HTR-8/SVneo (cell line): ENCODE measurements at regions not wholly inside any gene's neighbourhood (a gene's known extent, or its start where the extent isn't known, plus 50 kb on each side); places are given as distances from the start of the nearest gene placed in this dataset.
A peak's percentile ranks its signal among the peaks of the same experiment; 100 is the strongest.
"Not testable (repeated sequence)": the region's sequence is repeated elsewhere in the genome, so short reads cannot be mapped to it uniquely, and the experiment has no call there.

Experiments
- DNase-seq: peaks from one replicate; pipeline ENCODE4 v3.0.0; 2011; ENCODE audit warnings: low spot score, mixed read lengths; ENCODE audit not compliant: insufficient read length
- FAIRE-seq: peaks from 2 replicates; lab custom pipeline; 2011; peaks lifted over from hg19 to GRCh38; lab: Jason Lieb, UNC

GRCh38 chr10:22158426-22158825 lies 59.4 kb downstream of the EBLN1 start:
- DNase-seq (no peak), FAIRE-seq (no peak)

GRCh38 chr10:22156750-22157149 lies 61.1 kb downstream of the EBLN1 start:
- DNase-seq: no peak
- FAIRE-seq: no peak

- FAIRE-seq: no peak
- no peak for DNase-seq
Measured at GRCh38 chr10:22152403-22152802, 65.4 kb downstream of the EBLN1 start.

GRCh38 chr10:22150842-22151241 lies 67.0 kb downstream of the EBLN1 start:
- no peak for DNase-seq
- FAIRE-seq: no peak

- FAIRE-seq: no peak
- DNase-seq: no peak
Measured at GRCh38 chr10:22148961-22149360, 68.9 kb downstream of the EBLN1 start.

GRCh38 chr10:22145873-22146272 lies 71.9 kb downstream of the EBLN1 start:
- not testable (repeated sequence) for FAIRE-seq, DNase-seq

GRCh38 chr10:22137542-22137941 lies 80.3 kb downstream of the EBLN1 start:
- DNase-seq (no peak), FAIRE-seq (no peak)

- FAIRE-seq (no peak), DNase-seq (no peak)
Measured at GRCh38 chr10:22135591-22135990, 82.2 kb downstream of the EBLN1 start.

- DNase-seq (no peak), FAIRE-seq (no peak)
Measured at GRCh38 chr10:22133749-22134624, 83.8 kb downstream of the EBLN1 start.

GRCh38 chr10:22130824-22131223 lies 87.0 kb downstream of the EBLN1 start:
- FAIRE-seq, DNase-seq: not testable (repeated sequence)

GRCh38 chr10:22129612-22130011 lies 88.2 kb downstream of the EBLN1 start:
- FAIRE-seq, DNase-seq: not testable (repeated sequence)

- FAIRE-seq, DNase-seq: not testable (repeated sequence)
Measured at GRCh38 chr10:22121181-22121580, 96.6 kb downstream of the EBLN1 start.

- not testable (repeated sequence) for FAIRE-seq, DNase-seq
Measured at GRCh38 chr10:22120072-22120471, 97.7 kb downstream of the EBLN1 start.

- not testable (repeated sequence) for DNase-seq, FAIRE-seq
Measured at GRCh38 chr10:22119575-22119974, 98.2 kb downstream of the EBLN1 start.

- DNase-seq (no peak), FAIRE-seq (no peak)
Measured at GRCh38 chr10:22111705-22112104, 106.1 kb downstream of the EBLN1 start.

GRCh38 chr10:22111260-22111659 lies 106.6 kb downstream of the EBLN1 start:
- FAIRE-seq (no peak), DNase-seq (no peak)

GRCh38 chr10:22110761-22111160 lies 107.1 kb downstream of the EBLN1 start:
- DNase-seq: no peak
- no peak for FAIRE-seq

- DNase-seq: no peak
- no peak for FAIRE-seq
Measured at GRCh38 chr10:22105270-22105669, 101.7 kb upstream of the DNAJC1 start.

- DNase-seq: peak; percentile 14
Measured at GRCh38 chr10:22103701-22104470, 100.4 kb upstream of the DNAJC1 start.

GRCh38 chr10:22097696-22098095 lies 94.2 kb upstream of the DNAJC1 start:
- FAIRE-seq (no peak), DNase-seq (no peak)

More at GRCh38 chr10:22103701-22104470, 100.4 kb upstream of the DNAJC1 start:
- FAIRE-seq: no peak

- not testable (repeated sequence) for FAIRE-seq
Measured at GRCh38 chr10:22091260-22091659, 87.7 kb upstream of the DNAJC1 start.

More at GRCh38 chr10:22091260-22091659, 87.7 kb upstream of the DNAJC1 start:
- DNase-seq: not testable (repeated sequence)
